Omental fat pad (tissue), 3 donors: ENCODE measurements at regions not wholly inside any gene's neighbourhood (a gene's known extent, or its start where the extent isn't known, plus 50 kb on each side); places are given as distances from the start of the nearest gene placed in this dataset.

Experiments used
- ATAC-seq: fragments of 150-250 bp; one replicate; pipeline ENCODE4 v1.9.1; 2016; ENCODE audit warnings: mild to moderate bottlenecking, moderate library complexity; ENCODE audit not compliant: low FRiP score
- DNase-seq: peaks from one replicate; pipeline ENCODE4 v3.0.0-alpha.2; 2019; ENCODE audit warnings: low spot score
- TF ChIP-seq, protein P1 (sequence below), 3 donors: fragments of 450-650 bp; IDR thresholded peaks; one replicate each; pipeline ENCODE4 v1.5.1; 2016 to 2017; ENCODE audit warnings: antibody characterized with exemption in 3 of 3, mild to moderate bottlenecking in 3 of 3, moderate library complexity in 2 of 3

DNA sequence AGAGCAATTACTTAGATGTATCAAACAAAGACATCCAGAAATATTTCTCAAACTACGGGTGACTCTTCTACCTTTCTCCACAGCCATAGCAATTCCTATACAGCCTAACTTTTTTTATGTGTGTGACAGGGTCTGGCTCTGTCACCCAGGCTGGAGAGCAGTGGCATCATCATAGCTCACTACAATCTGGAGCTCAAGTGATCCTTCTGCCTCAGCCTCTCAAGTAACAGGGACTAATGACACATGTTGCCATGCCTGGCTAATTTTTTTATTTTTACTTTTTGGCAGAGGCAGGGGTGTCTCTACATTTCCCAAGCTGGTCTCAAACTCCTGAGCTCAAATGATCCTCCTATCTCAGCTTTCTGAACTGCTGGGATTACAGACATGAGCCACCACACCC, 328.9 kb upstream of the NT5C1B start:
- TF ChIP-seq, protein P1, sequence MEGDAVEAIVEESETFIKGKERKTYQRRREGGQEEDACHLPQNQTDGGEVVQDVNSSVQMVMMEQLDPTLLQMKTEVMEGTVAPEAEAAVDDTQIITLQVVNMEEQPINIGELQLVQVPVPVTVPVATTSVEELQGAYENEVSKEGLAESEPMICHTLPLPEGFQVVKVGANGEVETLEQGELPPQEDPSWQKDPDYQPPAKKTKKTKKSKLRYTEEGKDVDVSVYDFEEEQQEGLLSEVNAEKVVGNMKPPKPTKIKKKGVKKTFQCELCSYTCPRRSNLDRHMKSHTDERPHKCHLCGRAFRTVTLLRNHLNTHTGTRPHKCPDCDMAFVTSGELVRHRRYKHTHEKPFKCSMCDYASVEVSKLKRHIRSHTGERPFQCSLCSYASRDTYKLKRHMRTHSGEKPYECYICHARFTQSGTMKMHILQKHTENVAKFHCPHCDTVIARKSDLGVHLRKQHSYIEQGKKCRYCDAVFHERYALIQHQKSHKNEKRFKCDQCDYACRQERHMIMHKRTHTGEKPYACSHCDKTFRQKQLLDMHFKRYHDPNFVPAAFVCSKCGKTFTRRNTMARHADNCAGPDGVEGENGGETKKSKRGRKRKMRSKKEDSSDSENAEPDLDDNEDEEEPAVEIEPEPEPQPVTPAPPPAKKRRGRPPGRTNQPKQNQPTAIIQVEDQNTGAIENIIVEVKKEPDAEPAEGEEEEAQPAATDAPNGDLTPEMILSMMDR (IDR thresholded peaks at IDR 0.05), result no peak
- no peak for ATAC-seq
- no peak for DNase-seq

DNA sequence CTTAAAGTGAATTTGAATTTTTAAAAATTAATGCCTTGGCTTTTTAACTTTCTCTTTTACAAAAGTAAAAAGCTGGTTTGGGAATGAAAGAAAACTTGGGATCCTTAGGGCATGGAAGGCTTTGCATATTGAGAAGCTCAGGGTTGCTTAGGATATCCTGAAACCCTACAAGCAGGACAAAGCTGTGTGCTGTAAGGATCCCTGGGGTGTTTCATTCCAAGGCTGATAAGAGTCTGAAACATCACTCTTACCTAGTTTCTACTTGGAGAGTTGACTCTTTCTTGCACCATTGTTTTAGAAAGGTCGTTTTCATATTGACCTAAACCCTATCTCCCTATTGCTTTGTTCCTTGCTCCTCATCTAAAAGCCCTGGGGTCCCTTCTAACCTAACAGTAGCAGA, 325.9 kb upstream of the NT5C1B start:
- no peak for DNase-seq
- TF ChIP-seq, protein P1 (IDR thresholded peaks at IDR 0.05), result no peak

DNA sequence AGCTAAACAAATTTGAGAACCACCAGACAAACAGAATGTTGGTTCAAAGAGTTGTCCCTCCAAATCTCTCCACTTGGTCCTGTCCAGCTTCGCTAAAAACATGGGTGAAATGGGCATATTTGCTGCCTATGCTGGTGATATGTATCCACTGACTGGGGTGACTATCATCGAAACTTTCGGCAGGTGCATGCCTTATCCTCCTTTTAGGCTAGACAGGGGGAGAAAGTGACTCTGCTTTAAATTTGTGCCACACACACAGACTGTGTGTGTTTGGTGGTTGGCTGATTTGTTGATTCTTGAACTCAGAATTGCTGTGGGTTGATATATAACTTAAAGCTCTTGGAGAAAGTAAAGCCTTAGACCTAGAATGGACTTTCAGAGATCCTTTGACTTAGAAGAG, 324.1 kb upstream of the NT5C1B start:
- no peak for ATAC-seq
- no peak for DNase-seq
- TF ChIP-seq, protein P1 (IDR thresholded peaks at IDR 0.05), result no peak

More for the DNA sequence above, 325.9 kb upstream of the NT5C1B start:
- ATAC-seq, result no peak

DNA sequence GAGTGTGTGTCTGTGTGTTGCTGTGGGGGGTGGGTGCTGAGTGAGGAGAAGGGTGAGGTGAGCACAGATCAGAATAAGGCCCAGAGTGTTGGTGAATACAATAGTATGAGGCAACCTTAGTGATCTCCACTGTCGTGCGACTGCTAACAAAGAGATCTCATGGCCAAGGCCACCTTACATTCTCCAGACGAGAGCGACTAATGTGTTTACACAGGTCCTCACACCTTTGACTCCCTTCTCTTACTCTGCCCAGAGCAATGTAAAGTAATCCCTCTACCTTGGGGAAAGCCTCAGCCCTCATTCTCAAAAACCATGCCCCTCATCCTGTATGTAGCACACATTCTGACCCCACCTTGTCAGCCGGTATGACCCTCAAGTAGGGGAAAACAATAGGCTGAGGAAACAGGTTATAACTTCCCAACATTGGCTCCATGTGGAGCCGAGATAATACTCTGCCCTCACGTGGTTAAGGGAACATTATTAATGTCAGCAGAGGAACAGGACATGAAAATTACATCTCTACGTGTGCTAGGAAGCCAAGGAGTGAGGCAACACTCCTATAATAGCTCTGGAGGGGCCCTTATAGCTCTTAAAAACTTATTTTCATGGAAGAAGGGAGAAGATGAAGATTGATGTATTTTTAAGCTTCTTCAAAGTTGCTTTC, 323.0 kb upstream of the NT5C1B start:
- TF ChIP-seq, protein P1 (IDR thresholded peaks at IDR 0.05), result no peak
- DNase-seq (no peak), ATAC-seq (no peak)

DNA sequence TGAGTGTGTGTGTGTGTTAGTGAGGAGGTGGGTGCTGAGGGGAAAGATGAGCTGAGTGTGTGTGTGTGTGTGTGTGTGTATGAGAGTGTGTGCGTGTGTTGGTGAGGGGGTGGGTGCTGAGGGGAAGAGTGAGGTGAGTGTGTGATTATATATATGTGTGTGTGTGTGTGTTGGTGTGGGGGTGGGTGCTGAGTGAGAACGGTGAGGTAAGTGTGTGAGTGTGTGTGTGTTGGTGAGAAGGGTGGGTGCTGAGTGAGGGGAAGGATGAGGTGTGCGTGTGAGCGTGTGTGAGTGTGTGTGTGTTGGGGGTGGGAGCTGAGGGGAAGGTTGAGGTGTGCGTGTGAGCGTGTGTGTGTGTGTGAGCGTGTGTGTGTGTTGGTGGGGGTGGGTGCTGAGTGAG, 322.0 kb upstream of the NT5C1B start:
- TF ChIP-seq, protein P1 (IDR thresholded peaks at IDR 0.05), result no peak
- DNase-seq (no peak), ATAC-seq (no peak)

DNA sequence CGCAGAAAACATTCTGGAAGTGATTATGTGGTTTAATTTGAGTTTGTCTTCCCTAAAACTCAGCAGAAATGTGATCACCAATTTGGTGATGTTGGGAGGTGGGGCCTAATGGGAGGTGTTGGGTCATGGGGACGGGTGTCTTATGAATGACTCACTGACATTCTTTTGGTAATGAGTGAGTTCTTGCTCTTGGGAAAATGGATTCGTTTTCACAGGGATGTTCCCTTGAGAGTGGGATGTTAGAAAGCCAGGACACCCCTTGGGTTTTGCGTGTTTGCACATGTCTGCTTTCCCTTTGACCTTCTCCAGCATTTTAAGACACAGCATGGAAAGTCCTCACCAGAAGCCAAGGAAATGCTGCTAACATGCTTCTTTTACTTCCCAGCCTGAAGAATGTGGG, 321.5 kb upstream of the NT5C1B start:
- DNase-seq, result no peak
- peak; percentile 62 for ATAC-seq

DNA sequence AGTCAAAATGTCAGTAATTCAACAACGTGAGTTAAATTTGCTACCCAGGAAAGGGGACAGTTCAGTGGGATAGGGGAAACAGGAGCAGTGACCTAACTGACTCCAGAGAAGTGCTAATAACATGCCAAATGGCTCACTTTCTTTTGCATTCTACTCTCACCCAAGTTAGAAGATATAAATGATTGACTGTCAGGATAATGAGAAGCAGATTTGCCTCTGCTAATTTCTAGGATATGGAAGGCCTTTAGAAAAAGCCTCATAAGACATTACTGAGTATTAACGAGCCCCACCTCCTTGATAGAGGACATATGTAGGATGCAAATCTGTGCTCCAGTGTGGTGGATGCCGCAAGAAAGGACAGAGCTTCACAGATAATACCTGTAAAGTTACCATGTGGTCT, 318.6 kb upstream of the NT5C1B start:
- TF ChIP-seq, protein P1 (IDR thresholded peaks at IDR 0.05), result no peak
- ATAC-seq (no peak), DNase-seq (no peak)

More for the DNA sequence above, 321.5 kb upstream of the NT5C1B start:
- TF ChIP-seq, protein P1 (IDR thresholded peaks at IDR 0.05), result no peak
